HG02852 (cell line): ENCODE measurements at regions not wholly inside any gene's neighbourhood (a gene's known extent, or its start where the extent isn't known, plus 50 kb on each side); places are given as distances from the start of the nearest gene placed in this dataset.
A peak's percentile ranks its signal among the peaks of the same experiment; 100 is the strongest.
"Not testable (repeated sequence)": the region's sequence is repeated elsewhere in the genome, so short reads cannot be mapped to it uniquely, and the experiment has no call there.

Source experiments
- ATAC-seq: cut with Tn5 transposase; IDR thresholded peaks from one replicate; pipeline ENCODE4 v1.9.1; 2021; ENCODE audit warnings: mild to moderate bottlenecking, moderate library complexity; ENCODE audit not compliant: unreplicated experiment

DNA sequence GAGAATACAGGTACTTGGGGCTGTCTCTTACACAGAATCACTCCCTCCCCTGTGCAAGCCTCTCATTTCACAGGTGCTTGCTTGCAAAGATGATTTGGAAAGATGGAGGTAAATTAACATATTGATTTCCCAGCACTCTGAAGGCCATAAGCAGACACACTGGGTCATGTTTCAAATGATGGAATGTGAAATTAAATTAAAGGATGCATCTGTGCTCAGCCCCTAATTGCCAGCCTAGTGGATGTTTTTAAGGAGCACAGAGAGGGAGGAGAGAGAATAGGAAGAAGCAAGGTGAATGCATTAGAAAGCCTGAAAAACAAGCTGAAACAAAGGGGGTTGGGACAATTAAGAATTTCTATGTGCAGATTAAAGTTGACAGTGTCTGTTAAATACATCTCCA lies 96.1 kb upstream of the GRIP1 start:
- no peak for ATAC-seq

DNA sequence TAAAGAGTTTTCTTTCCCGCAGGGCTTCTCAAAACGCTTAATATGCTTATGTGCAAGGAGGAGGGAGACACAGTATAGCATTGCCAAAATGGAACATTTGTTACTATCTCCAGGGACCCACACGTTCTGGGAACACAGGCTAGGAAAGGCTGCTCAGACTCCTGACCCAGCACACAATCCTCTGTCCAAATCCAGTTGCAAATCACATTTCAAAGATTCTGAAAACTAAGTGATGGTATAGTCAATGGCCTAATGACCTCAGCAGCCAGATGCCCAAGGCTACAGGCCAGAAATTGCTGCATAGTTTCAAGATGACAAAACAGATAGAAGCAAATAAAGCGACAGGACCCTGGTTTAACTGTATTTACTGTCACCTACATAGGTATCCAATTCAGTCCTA lies 97.0 kb upstream of the GRIP1 start:
- no peak for ATAC-seq

DNA sequence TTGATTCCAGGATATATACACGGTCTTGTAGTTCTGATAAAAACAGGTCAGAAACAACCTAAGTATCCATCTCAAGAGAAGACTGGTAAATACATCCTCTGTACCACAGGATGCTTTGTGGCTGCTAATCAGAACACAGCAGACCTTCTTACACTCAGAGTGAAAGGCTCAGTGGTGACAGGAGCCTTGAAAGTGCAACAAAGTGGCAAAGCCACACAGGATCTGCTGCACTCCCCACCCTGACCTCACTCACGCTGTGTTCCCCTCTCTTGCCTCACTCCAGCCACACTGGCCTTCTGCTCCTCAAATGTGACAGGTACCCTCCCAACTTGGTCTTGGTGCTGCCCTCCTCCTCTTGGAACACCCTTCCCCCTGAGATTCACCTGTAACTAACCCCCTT lies 98.1 kb upstream of the GRIP1 start:
- peak; percentile 100 for ATAC-seq

DNA sequence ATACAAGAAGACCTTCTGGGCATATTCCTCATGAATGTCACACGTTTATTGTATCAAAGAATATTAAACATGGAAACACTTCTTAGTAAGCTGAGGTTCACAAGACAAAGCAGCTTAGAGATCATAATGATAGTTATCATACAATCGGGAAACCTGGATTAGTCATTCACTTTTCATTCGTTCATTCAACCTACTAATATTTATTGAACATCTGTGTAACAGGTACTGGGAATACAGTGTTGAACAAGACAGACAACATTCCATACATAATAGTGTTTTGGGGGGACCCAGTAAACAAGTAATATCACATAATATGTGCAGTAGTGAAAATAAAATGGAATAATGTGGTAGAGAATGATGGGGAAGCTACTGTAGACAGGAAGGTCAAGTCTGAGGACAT lies 100.6 kb upstream of the GRIP1 start:
- ATAC-seq: no peak

DNA sequence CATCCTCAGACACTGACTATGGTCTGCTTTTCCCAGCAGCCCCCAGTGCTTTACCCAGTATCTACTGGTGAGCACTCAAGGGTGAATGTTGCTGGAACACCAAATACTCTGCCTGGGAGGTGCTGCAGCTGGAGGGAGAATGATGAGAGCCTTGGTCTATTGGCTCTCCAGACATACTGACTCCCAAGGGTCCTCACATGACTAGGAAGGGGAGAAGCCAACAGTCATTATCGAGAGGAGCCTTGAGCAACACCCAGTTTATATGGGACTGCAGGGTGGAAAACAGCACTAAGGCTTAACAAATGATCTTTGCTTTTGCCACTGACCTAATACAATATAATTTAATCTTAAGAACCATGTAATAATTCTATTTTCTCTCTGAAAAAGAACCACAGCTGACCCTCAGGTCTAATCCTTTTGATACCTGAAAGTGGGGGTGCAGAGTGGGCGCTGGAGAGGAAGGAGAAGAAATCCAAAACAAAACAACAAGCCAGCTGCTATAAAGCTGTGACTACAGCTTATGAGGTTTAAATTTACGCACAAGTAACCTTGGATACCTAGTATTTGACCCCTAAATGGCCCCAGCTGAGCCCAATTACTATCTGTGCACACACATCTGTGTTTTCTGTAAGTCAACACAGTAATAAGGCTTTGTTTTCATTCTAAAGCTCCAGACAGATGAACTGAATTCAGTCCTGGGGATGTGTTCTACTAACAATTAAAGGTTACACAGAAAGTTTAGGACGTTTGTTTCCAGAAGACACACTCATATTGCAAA lies 107.8 kb upstream of the GRIP1 start:
- no peak for ATAC-seq

DNA sequence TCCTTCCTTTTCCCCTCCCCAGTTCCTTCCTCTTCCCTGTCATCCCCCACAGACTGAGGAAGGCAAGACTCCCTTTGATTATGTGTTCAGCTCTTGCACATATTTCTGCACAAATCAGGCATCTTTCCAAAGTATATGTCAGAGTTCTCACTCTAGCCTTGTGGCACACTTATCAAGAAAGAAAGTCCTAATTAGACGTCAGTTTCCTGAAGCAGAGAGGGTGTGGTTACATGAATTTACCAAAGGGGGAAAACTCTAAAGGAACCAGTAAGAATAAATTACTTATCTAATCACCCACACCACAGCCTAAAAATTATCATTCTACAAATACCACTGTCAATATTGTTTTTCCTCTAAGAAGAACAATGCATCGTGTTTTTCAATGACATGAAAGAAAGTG lies 120.7 kb upstream of the GRIP1 start:
- no peak for ATAC-seq

DNA sequence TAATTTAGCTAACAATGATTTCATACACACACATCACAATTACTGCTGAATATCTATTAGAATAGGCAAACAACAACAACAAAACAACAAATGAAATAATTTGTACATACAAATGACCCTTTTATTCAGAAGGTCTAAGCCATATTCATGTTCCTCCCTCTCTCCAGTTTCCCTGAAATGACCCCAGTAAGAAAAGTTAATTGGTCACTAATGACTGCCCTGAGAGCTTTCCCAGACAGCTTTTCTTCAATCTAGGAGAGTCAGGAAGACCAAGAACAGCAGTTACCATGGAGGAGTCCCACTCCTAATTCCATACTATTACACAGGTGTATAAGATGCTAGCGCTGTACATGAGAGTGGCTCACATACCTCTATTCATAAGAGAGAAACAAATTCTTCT lies 121.2 kb upstream of the GRIP1 start:
- no peak for ATAC-seq

DNA sequence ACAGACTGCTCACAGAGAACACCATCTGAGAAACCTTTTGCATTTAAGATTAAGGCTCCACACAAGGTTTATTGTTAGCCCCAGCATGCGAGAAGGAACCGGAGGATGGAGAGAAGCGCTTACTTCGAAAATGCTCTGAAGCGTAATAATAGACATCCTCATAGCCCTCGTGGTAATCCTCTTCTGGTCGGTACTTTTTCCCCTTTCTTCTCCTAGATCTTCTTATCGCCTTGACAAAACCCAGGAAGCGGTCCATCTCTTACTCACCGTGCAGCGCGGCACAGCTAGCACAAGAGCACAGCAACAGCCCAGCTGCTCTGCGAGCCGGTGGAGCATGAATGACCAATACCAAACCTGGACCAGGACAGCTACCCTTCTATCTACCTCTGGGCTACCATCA lies 125.1 kb upstream of the GRIP1 start:
- ATAC-seq: no peak

DNA sequence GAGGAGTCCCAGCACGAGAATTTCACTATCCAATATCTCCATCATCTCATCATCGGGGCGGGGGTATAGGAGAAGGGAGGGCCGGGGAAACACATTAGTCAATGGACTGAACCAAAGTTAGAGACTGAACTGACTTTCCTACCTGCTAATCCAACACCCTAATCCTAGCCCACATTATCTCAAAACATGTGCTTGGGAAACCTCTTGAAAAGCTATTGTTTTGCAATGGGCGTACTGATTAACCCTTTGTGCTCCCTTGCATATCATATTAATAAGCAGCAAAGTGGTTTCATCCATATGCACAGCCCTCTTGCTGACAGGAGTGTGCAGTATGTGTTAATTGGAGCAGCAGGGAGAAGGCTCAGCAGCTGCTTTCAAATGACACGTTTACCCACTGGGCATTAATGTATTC lies 125.7 kb upstream of the GRIP1 start:
- no peak for ATAC-seq

DNA sequence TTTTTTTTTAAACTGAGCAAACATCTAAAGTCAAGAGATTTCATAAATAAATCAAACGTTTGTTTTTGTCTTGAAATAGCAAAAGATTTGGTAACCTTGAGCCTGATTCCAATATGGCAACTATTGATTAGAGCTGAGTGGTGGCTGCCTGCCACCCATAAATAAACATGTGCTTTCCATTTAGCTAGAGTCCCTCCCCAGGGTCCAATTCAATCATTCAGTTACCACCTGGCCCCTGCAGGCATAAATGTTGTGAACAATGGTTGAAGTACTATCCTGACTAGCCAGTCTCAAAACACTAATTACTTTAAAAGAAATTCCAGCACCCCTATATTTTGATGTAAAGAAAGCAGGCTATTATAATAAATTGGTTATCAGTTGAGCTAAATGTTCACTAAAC lies 129.7 kb upstream of the GRIP1 start:
- no peak for ATAC-seq

DNA sequence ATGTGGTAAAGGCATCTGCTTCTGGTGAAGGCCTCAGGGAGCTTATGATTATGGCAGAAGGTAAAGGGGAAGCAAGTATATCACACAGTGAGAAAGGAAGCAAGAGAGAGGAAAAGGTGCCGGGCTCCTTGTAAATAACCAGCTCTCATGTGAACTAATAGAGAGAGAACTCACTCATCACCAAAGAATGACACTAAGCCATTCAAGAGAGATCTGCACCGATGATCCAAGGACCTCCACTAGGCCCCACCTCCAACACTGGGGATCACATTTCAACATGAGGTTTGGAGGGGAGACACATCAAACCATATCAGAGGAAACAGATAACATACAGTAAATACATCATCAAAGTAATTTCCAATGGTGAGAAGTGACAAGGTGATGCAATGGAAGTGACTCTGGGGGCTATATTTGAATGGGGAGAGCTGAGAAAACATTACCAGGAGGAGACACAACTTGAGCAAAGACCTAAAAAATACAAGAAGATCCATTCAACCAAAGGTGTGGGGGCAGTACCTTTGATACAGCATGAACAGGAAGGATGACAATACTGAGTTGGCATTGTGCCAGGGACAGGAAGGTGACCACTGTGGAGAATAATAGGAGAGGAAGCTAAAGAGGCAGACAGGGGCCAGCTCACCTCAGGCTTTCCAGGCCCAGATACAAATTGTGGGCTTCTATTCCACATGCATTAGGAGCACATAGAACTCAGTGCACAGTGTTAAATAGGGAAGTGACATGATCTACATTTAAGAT lies 134.4 kb upstream of the GRIP1 start:
- no peak for ATAC-seq

DNA sequence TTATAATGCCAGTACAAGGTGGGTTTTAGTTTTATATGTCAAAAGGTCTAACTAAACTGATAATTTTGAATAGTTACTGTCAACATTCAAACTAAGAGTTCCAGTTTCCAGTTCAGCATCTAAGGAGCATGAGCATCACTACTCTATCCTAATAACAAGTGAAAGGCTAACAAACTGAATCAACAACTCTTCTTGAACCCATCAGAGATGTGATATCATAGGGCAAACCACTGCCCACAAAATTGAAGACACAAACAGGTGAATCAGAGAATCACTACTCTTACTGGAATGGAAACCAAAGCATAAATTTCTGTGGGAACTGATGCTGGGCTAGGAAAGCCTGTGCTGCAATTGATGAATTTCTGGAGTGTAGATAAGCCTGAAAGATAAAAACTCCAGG lies 140.7 kb upstream of the GRIP1 start:
- no peak for ATAC-seq

DNA sequence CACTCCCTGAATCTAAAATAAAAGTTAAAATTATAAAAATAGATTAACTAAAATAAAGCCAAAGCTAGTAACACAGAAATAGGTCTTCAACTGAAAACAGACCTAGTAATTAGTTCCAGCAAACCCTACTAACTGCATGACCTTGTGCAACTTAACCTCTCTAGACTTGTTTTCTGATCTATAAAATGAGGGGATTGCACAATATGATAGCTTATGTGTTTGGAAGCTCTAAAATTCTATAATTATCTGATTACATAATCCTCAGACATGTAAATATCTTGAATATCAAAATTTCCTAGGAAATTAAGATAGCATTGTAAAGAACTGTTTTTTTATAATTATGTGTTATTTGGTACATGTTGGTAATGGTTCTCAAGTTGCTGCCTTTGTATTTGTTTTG lies 144.1 kb upstream of the GRIP1 start:
- ATAC-seq: no peak

DNA sequence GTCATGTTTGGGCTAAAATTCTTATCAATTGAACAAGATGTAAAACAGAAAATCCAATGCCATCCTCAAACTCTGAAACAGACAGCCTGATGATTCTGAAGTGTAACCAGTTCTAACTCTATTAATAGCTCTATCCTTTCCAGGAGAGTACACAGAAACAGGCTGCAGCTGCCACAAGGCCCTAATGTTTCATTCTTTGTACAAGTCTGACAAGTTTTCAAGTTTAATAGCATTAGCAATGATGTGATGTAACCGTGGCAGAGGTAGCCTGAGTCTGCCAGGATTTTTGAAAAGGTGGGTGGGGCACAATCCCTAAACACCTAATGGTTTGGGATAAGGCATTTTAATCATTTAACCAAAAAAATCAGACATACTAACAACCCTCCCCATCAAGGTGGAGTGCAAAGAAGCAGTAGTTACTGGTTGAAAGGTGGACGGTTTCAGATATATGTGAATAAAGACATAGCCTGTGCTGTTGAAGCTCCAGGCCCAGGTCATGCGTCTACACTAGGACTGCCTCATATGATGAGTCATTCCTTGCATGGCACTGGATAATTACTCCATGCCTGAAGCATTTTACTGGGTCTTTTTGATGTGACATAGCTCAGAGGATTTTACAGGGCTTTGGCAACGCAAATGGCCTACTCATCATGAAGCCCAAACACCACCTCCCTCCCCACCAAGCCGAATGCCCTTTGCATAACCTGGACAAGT lies 145.1 kb upstream of the GRIP1 start:
- no peak for ATAC-seq

DNA sequence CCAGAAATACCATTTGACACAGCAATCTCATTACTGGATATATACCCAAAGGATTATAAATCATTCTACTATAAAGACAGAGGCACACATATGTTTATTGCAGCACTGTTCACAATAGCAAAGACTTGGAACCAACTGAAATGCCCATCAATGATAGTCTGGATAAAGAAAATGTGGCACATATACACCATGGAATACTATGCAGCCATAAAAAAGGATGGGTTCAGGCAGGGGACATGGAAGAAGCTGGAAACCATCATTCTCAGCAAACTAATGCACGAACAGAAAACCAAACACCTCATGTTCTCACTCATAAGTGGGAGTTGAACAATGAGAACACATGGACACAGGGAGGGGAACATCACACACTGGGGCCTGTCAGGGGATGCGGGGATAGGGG lies 147.0 kb upstream of the GRIP1 start:
- not testable (repeated sequence) for ATAC-seq

DNA sequence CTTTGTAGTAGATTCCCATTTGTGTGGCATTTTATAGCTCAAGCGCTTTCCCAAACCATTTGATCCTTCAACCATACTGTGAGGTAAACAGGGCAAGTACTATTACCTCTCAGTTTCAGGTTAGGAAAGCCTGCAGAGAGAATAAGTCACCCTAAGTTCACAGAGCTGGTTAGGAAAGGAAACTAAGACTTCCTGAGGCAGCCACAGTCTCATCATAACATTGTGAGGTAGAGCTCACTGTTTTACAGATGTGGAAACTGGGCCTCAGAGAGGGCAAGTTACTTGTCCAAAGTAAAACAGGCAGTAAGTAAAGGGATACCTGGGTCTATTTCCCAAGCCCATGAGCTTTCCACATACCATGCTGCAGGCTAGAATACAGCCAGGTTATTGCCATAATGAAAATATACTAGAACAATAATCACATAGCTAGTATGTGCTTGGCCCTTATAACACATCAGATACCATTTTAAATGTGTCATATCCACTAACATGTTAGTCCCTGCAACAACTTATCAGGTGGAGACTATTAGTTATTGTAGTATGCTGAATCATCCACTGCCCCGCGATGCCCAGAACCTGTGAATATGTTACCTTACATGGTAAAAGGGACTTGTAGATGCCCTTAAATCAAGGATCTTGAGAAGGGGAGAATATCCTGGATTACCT lies 150.9 kb upstream of the GRIP1 start:
- ATAC-seq: no peak

DNA sequence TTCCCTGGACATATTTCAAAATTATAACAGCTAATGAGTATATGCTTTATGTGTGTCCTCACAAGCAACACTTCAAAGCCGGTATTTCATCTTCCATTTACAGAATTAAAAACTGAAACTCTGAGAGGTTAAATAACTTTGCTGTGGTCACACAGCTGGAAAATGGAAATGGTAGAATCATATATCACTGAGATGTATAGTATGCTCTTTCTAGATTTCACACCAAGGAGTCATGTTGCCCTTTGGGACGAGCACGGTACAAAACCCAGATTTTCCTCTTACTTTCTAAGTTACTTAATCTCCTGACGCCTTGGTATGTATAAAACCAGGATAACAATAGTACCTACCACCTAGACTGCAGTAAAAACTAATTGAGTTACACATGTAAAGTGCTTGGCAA lies 152.6 kb upstream of the GRIP1 start:
- no peak for ATAC-seq

DNA sequence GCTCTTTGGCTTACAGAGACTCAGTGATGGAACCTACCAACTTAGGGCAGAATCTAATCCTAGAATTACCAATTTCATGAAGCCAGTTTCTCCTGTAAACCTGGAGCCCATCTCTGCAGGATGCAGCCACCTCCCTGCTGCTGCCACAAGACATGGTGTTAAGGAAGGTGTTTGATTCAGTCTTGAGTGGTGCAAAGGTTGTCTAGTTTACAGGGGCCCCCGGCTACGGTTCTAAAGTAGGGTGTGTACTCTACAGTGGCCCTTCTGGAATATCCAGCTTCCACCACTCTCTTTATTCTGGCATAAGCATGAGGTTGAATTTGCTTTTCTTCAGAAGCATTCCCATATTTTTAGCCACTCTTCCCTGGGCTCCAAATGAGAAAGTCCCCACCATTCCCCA lies 154.1 kb upstream of the GRIP1 start:
- ATAC-seq: no peak

DNA sequence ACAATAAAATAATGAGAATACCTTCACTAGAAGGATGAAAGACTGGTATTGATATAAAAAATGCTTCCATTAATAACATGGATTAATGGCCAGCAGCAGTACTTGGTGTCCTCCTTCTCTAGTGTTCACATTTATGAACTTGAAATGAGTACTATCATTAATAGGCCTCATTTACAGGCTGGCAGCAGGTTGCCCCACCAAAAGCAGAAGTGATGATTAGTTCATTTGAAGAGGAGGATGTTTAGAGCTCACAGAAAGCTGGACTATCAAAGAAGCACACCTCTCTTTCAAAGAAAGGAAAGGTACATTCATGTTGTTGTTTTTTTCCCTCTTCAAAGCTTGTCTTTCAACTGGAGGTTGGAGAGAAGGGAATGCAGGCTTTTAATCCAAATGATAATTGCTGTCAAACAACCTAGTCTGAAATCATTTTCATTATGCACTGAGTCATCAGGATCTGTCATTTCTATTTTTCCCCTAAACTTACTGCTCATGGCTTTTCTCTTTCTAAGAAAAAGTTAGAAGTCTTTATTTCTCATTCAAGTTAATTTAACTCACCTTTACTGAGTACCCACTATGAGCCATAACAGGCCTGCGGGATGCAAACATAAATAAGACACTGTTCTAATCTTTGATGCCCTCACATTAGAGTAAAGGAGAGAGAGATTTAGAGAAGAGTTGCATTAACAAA lies 157.9 kb upstream of the GRIP1 start:
- ATAC-seq: no peak

DNA sequence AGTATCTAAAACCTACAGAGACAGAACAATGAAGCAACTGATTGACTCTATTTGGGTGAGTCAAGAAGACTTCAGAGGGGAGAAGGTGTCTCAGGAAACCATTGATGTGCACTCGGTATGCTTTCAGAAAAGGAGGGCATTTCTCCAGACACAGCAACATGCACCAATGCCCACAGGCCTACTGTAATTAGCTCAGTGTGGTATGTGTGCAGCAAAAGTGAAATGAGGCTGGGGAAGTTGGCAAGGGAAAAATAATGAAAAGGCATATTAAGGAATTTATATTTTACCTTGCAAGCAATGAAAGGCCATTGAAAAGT lies 158.4 kb upstream of the GRIP1 start:
- no peak for ATAC-seq

DNA sequence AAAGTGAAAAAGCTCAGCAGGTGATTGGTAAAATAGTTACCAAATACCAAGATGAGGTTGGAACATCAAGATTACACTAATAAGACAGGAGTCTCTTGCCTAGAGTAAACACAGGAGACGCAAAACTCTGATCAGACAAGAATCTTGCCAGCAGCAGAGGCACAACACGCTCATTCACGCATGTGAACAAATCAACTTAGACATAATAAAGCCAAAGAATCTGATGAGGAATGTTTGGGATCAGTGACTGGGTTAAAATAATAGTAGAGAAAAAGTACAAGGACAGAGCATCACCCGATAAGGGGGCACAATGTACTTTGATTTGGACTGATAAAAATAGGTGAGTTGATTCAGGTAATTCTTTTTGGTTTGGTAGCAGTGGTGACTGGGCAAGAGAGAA lies 159.5 kb upstream of the GRIP1 start:
- no peak for ATAC-seq
